Gastroesophageal sphincter (tissue), 3 donors: ENCODE measurements at regions not wholly inside any gene's neighbourhood (a gene's known extent, or its start where the extent isn't known, plus 50 kb on each side); places are given as distances from the start of the nearest gene placed in this dataset.

ENCODE experiments used
- CTCF ChIP-seq, 4 experiments: fragments of 200-600 bp in 2 of 4; fragments of 450-650 bp in 2 of 4; sonication (generic) in 1 of 4; IDR thresholded peaks; one replicate each; pipeline ENCODE4 v1.5.1; 2017 to 2019; ENCODE audit warnings: antibody characterized with exemption in 4 of 4, mild to moderate bottlenecking in 2 of 4, moderate library complexity in 2 of 4
- EP300 ChIP-seq: sonication (generic); formaldehyde crosslinking; IDR thresholded peaks from one replicate; pipeline ENCODE4 v1.6.1; 2017; ENCODE audit warnings: antibody characterized with exemption, mild to moderate bottlenecking
- POLR2A ChIP-seq, 2 donors: fragments of 450-650 bp; IDR thresholded peaks; one replicate each; pipeline ENCODE4 v1.6.1; 2017; ENCODE audit warnings: antibody characterized with exemption in 2 of 2, mild to moderate bottlenecking in 2 of 2, moderate library complexity in 1 of 2
- POLR2AphosphoS5 ChIP-seq: sonication (generic); formaldehyde crosslinking; IDR thresholded peaks from one replicate; pipeline ENCODE4 v1.6.1; 2017; ENCODE audit warnings: antibody characterized with exemption

- no peak for TF ChIP-seq CTCF (IDR thresholded peaks at IDR 0.05)
- no peak for TF ChIP-seq EP300
- TF ChIP-seq POLR2A (IDR thresholded peaks at IDR 0.05) = no peak
- TF ChIP-seq POLR2AphosphoS5 = no peak
These were observed 66.4 kb upstream of the TLL1 start for GRCh38 chr4:165806613-165807012.
